GM12878 (cell line): ENCODE measurements at regions not wholly inside any gene's neighbourhood (a gene's known extent, or its start where the extent isn't known, plus 50 kb on each side); places are given as distances from the start of the nearest gene placed in this dataset.

ENCODE experiments used
- ATAC-seq: fragments of 200-7000 bp; cut with Tn5 transposase; 3 replicates; pipeline ENCODE4 v1.9.1; 2020; ENCODE audit warnings: mild to moderate bottlenecking, moderate library complexity
- BruUV-seq: library from RNA; stranded (reverse); fragments of 400-500 nt; replicated peaks from 2 replicates; lab custom pipeline; 2021; lab: Mats Ljungman, UMichigan
- CTCF ChIA-PET: fragments of 300-600 bp; sonication (Branson Sonifier 250); formaldehyde crosslinking; extraction: SDS; loops from one replicate; lab custom pipeline; 2021; ENCODE audit warnings: inconsistent platforms; lab: Yijun Ruan, JAX
- POLR2A ChIA-PET: fragments of 350-600 bp; formaldehyde crosslinking; extraction: SDS; loops from one replicate; lab custom pipeline; 2021; ENCODE audit warnings: inconsistent platforms; lab: Charles Lee
- RAD21 ChIA-PET: fragments of 300-600 bp; sonication (Branson Sonifier 250); formaldehyde crosslinking; loops from one replicate; lab custom pipeline; 2023; ENCODE audit warnings: antibody characterized with exemption; ENCODE audit not compliant: unreplicated experiment; lab: Charles Lee
- SMC1A ChIA-PET: fragments of 300-600 bp; sonication (Branson Sonifier 250); formaldehyde crosslinking; loops from one replicate; lab custom pipeline; 2023; ENCODE audit not compliant: unreplicated experiment, uncharacterized antibody; lab: Charles Lee
- DNase-seq: peaks from one replicate; pipeline ENCODE4 v3.0.0-alpha.2; 2011; ENCODE audit warnings: low read depth, low spot score
- FAIRE-seq: peaks from 3 replicates; lab custom pipeline; 2011; peaks lifted over from hg19 to GRCh38; lab: Jason Lieb, UNC
- H2AFZ ChIP-seq: 2 replicates; pipeline ENCODE4 v1.6.0; 2011; ENCODE audit warnings: low read depth, low read length, control low read depth; ENCODE audit not compliant: control insufficient read depth
- H3K27ac ChIP-seq: 2 replicates; pipeline ENCODE4 v1.5.1; 2011; ENCODE audit warnings: control low read depth; ENCODE audit not compliant: control insufficient read depth, insufficient read depth
- H3K27me3 ChIP-seq, 2 experiments: replicated peaks in 1 of 2; 2 replicates each; pipeline versions ENCODE4 v1.6.0 to v1.6.1; 2011; ENCODE audit warnings: low read length in 1 of 2; ENCODE audit not compliant: control insufficient read depth in 2 of 2, insufficient read depth in 2 of 2
- H3K36me3 ChIP-seq, 2 experiments: 2 replicates each; pipeline ENCODE4 v1.5.1; 2011; ENCODE audit warnings: low read length in 1 of 2; ENCODE audit not compliant: control insufficient read depth in 2 of 2, insufficient read depth in 2 of 2
- H3K4me1 ChIP-seq: 2 replicates; pipeline ENCODE4 v1.6.1; 2011; ENCODE audit warnings: mild to moderate bottlenecking, low read length, moderate library complexity, mixed read lengths; ENCODE audit not compliant: control insufficient read depth, insufficient read depth
- H3K4me2 ChIP-seq: 2 replicates; pipeline ENCODE4 v1.6.0; 2011; ENCODE audit warnings: control low read depth; ENCODE audit not compliant: control insufficient read depth, insufficient read depth
- H3K4me3 ChIP-seq: fragments of 200-600 bp; sonication (generic); 2 replicates; pipeline ENCODE4 v1.5.1; 2016
- H3K79me2 ChIP-seq: 2 replicates; pipeline ENCODE4 v1.6.0; 2011; ENCODE audit warnings: low read length; ENCODE audit not compliant: control insufficient read depth, insufficient read depth
- H3K9ac ChIP-seq: 2 replicates; pipeline ENCODE4 v1.8.0; 2011; ENCODE audit warnings: low read length, control low read depth, mixed read lengths; ENCODE audit not compliant: control insufficient read depth, insufficient read depth
- H3K9me3 ChIP-seq: replicated peaks from 3 replicates; pipeline ENCODE4 v1.5.1; 2011; ENCODE audit warnings: mild to moderate bottlenecking, low read length; ENCODE audit not compliant: control insufficient read depth, insufficient read depth
- H4K20me1 ChIP-seq: 2 replicates; pipeline ENCODE4 v1.6.0; 2011; ENCODE audit not compliant: control insufficient read depth, insufficient read depth
- BCLAF1 ChIP-seq: fragments of 450-650 bp; IDR thresholded peaks from 2 replicates; pipeline ENCODE4 v1.6.1; 2017; ENCODE audit warnings: antibody characterized with exemption, mild to moderate bottlenecking, moderate library complexity
- KLF5 ChIP-seq: fragments of 450-650 bp; IDR thresholded peaks from 2 replicates; pipeline ENCODE4 v1.6.1; 2014; ENCODE audit warnings: mild to moderate bottlenecking; ENCODE audit not compliant: partially characterized antibody
- MAX ChIP-seq: IDR thresholded peaks from 2 replicates; pipeline ENCODE4 v1.6.1; 2012; ENCODE audit warnings: low read depth, low read length, improper control_type of control experiment
- NFXL1 ChIP-seq: fragments of 450-650 bp; IDR thresholded peaks from 2 replicates; pipeline ENCODE4 v1.6.1; 2017; ENCODE audit warnings: antibody characterized with exemption, mild to moderate bottlenecking, borderline replicate concordance
- NR2C2 ChIP-seq: IDR thresholded peaks from 2 replicates; pipeline ENCODE4 v1.6.1; 2011; ENCODE audit warnings: borderline replicate concordance, low read depth; ENCODE audit not compliant: control insufficient read depth, insufficient read length
- PAX5 ChIP-seq: IDR thresholded peaks from 2 replicates; pipeline ENCODE4 v1.6.1; 2011; ENCODE audit warnings: low read depth, low read length, borderline replicate concordance
- SKIL ChIP-seq: fragments of 450-650 bp; IDR thresholded peaks from 2 replicates; pipeline ENCODE4 v1.6.1; 2017; ENCODE audit warnings: mild to moderate bottlenecking, low read depth, inconsistent platforms; ENCODE audit not compliant: poor library complexity, severe bottlenecking
- SMAD1 ChIP-seq: fragments of 450-650 bp; IDR thresholded peaks from 2 replicates; pipeline ENCODE4 v1.6.1; 2018; ENCODE audit warnings: mild to moderate bottlenecking, low read depth; ENCODE audit not compliant: partially characterized antibody
- YY1 ChIP-seq: IDR thresholded peaks from 2 replicates; pipeline ENCODE4 v1.6.1; 2011; ENCODE audit warnings: low read depth, mild to moderate bottlenecking, low read length
- ZNF24 ChIP-seq: fragments of 450-650 bp; IDR thresholded peaks from 2 replicates; pipeline ENCODE4 v1.6.1; 2017; ENCODE audit warnings: antibody characterized with exemption, mild to moderate bottlenecking
- ZNF274 ChIP-seq: IDR thresholded peaks from one replicate; pipeline ENCODE4 v1.8.0; 2011; ENCODE audit not compliant: insufficient read length, insufficient read depth
- ZNF592 ChIP-seq: fragments of 450-650 bp; IDR thresholded peaks from 2 replicates; pipeline ENCODE4 v1.6.1; 2017; ENCODE audit warnings: mild to moderate bottlenecking, moderate library complexity
- ZNF622 ChIP-seq: fragments of 450-650 bp; IDR thresholded peaks from 2 replicates; pipeline ENCODE4 v1.6.1; 2017; ENCODE audit warnings: mild to moderate bottlenecking, inconsistent platforms
- WGBS: methylation state at CpG from one replicate; pipeline ENCODE4 v1.1.6; 2016; ENCODE audit warnings: low lambda C conversion rate; ENCODE audit not compliant: insufficient replicate concordance, insufficient coverage; ENCODE audit errors: missing lambda C conversion rate; 5-methylcytosine and 5-hydroxymethylcytosine counted together
- in situ Hi-C: fragments of 300-500 bp; cut with MboI; formaldehyde crosslinking; loops from 9 replicates; pipeline ENCODE4 v1.14.3; 2018; ENCODE audit warnings: mixed read lengths
- intact Hi-C: fragments of 100-400 bp; cut with micrococcal nuclease; formaldehyde crosslinking; loops from one replicate; pipeline ENCODE4 v1.14.2; 2022; ENCODE audit not compliant: unreplicated experiment

- POLR2A ChIA-PET, result interaction anchor here (0.5 to 3.2 kb wide), 19 partner anchors 10 to 873 kb away, joined by 3 to 41 read pairs (median 4); partner anchors contain the start of gene PRDM1
- intact Hi-C loops, result no loop called here
- in situ Hi-C loops, result loop anchor here (25.0 kb wide), 1 partner anchor 1059 kb away; no protein-coding TSS in a partner anchor
- CTCF ChIA-PET, result interaction anchor here (0.6 to 10.6 kb wide), 20 partner anchors 9 to 848 kb away, joined by 3 to 95 read pairs (median 4); partner anchors contain the start of gene PRDM1
- H3K9me3 ChIP-seq, result peaks cover 7% of the 10 kb centered on the region
- SMC1A ChIA-PET, result interaction anchor here (0.7 to 10.8 kb wide), 33 partner anchors 8 to 820 kb away, joined by 3 to 90 read pairs (median 5); partner anchors contain the start of gene PRDM1
- H3K4me2 ChIP-seq, result peak overlapping the region; percentile 47; the same call in 1 of the 2 replicates
- 13% methylated on average over 8 of the region's 8 CpGs for WGBS
- BruUV-seq, result TSS peak; percentile 73
- RAD21 ChIA-PET, result interaction anchor here (0.6 to 9.4 kb wide), 33 partner anchors 10 to 1067 kb away, joined by 3 to 184 read pairs (median 4); no protein-coding TSS in a partner anchor
- H3K36me3 ChIP-seq, result no peaks in the 10 kb centered on the region
- FAIRE-seq (no peak), ATAC-seq (peak; percentile 89), DNase-seq (peak; percentile 54)
- peak overlapping the region; percentile 35 for H3K27ac ChIP-seq
- H2AFZ ChIP-seq, result peak overlapping the region; percentile 87
- H3K4me3 ChIP-seq, result no peak overlapping the region
- no peaks in the 10 kb centered on the region for H3K79me2 ChIP-seq
- H3K27me3 ChIP-seq, result no peaks in the 10 kb centered on the region
- H4K20me1 ChIP-seq, result no peaks in the 10 kb centered on the region
- H3K9ac ChIP-seq, result peak overlapping the region; percentile 18
- peaks cover 15% of the 10 kb centered on the region for H3K4me1 ChIP-seq
- TF ChIP-seq BCLAF1, result no peak
- peak; percentile 43 for TF ChIP-seq KLF5
- no peak; the same call in 1 of the 2 replicates for TF ChIP-seq MAX
- TF ChIP-seq ZNF274, result no peak
- TF ChIP-seq ZNF592, result peak; percentile 7
- TF ChIP-seq ZNF622, result no peak
- peak; percentile 39 for TF ChIP-seq SKIL
- peak; percentile 83 for TF ChIP-seq SMAD1
- TF ChIP-seq PAX5, result no peak
- no peak for TF ChIP-seq YY1
- no peak for TF ChIP-seq ZNF24
- no peak for TF ChIP-seq NFXL1
- no peak for TF ChIP-seq NR2C2
These were observed 50.3 kb upstream of the PREP start for GRCh38 chr6:105452924-105453756.
